Heart left ventricle (tissue), 16 donors: ENCODE measurements at regions not wholly inside any gene's neighbourhood (a gene's known extent, or its start where the extent isn't known, plus 50 kb on each side); places are given as distances from the start of the nearest gene placed in this dataset.

Experiments
- ATAC-seq, 4 donors: fragments of 200-7000 bp; cut with Tn5 transposase; one replicate each; pipeline ENCODE4 v1.9.1; 2020 to 2022; ENCODE audit warnings: moderate library complexity in 4 of 4, mild to moderate bottlenecking in 3 of 4, moderate number of reproducible peaks in 1 of 4
- DNase-seq, 5 donors: peaks; one replicate each; pipeline ENCODE4 v3.0.0-alpha.2; 2020
- H3K27ac ChIP-seq, 12 donors: fragments of 200-600 bp; sonication (generic) in 4 of 12; one replicate each; pipeline versions ENCODE4 v1.5.0 to v1.8.0; 2016 to 2022; ENCODE audit warnings: mild to moderate bottlenecking in 2 of 12
- H3K27me3 ChIP-seq, 9 donors: fragments of 200-600 bp; sonication (generic) in 2 of 9; one replicate each; pipeline versions ENCODE4 v1.5.1 to v1.8.0; 2016 to 2022; ENCODE audit warnings: mild to moderate bottlenecking in 3 of 9
- H3K36me3 ChIP-seq, 9 donors: fragments of 200-600 bp; sonication (generic) in 2 of 9; one replicate each; pipeline versions ENCODE4 v1.5.0 to v1.8.0; 2018 to 2022; ENCODE audit warnings: mild to moderate bottlenecking in 2 of 9
- H3K4me1 ChIP-seq, 12 donors: fragments of 200-600 bp; sonication (generic) in 4 of 12; one replicate each; pipeline versions ENCODE4 v1.5.0 to v1.8.0; 2016 to 2022; ENCODE audit warnings: mild to moderate bottlenecking in 3 of 12
- H3K4me3 ChIP-seq, 12 donors: fragments of 200-600 bp; sonication (generic) in 4 of 12; one replicate each; pipeline versions ENCODE4 v1.5.0 to v1.8.0; 2017 to 2022; ENCODE audit warnings: mild to moderate bottlenecking in 9 of 12, moderate library complexity in 4 of 12
- H3K9me3 ChIP-seq, 12 donors: fragments of 200-600 bp; sonication (generic) in 4 of 12; one replicate each; pipeline versions ENCODE4 v1.5.0 to v1.8.0; 2016 to 2022; ENCODE audit warnings: mild to moderate bottlenecking in 1 of 12
- POLR2A ChIP-seq, 2 donors: fragments of 450-650 bp; IDR thresholded peaks; one replicate each; pipeline ENCODE4 v1.6.1; 2017; ENCODE audit warnings: antibody characterized with exemption in 2 of 2, mild to moderate bottlenecking in 2 of 2, moderate library complexity in 2 of 2
- WGBS, 4 donors: extraction: QIAGEN DNeasy Blood & Tissue Kit in 2 of 4; methylation state at CpG; one replicate each; pipeline versions ENCODE4 v1.1.5 to v1.1.7; 2013 to 2018; 5-methylcytosine and 5-hydroxymethylcytosine counted together
- intact Hi-C, 10 donors: fragments of 100-400 bp; cut with DNase I; formaldehyde crosslinking; loops; one replicate each; pipeline versions ENCODE4 v1.11.1 to v1.14.2; 2022
- TF ChIP-seq, protein P1 (sequence below), 12 donors: fragments of 200-600 bp; sonication (generic) in 4 of 12; IDR thresholded peaks; one replicate each; pipeline versions ENCODE4 v1.5.0 to v1.8.0; 2018 to 2022; ENCODE audit warnings: antibody characterized with exemption in 12 of 12, mild to moderate bottlenecking in 5 of 12
- donor health status: ischemic (EF 13 %, LVEDD 7.1; RV severe dilation, severe dysfunction).
- donor health status: healthy with polysubstance abuse.
- donor health status: DM: no; HTN: yes; CAD: no.
- donor health status: DM: no; HTN: no; CAD: no.
- donor health status: ischemic (EF 25% LVEDD 6.9; RV normal size, moderate dysfunction).
- donor health status: ischemic (EF 25% LVEDD 5.7; RV mildly dilated, moderate dysfunction).
- donor health status: healthy.
- donor health status: DM: yes; HTN: yes; CAD: no.
- donor health status: ischemic (EF 35%, LVEDD 5.7; RV mildly dilated, moderate dysfunction).
- donor health status: nonischemic (EF 11% LVEDD 7.7; RV severe dilation, severe dysfunction).
- donor health status: DM: yes; HTN: yes; CAD: no.
- donor health status: PGD.
- donor health status: ischemic (EF 29% LVEDD 5.4; RV normal size, mild dysfunction).
- donor health status: nonischemic (EF 23%, LVEDD 6.1; RV moderate dilation, normal function).

DNA sequence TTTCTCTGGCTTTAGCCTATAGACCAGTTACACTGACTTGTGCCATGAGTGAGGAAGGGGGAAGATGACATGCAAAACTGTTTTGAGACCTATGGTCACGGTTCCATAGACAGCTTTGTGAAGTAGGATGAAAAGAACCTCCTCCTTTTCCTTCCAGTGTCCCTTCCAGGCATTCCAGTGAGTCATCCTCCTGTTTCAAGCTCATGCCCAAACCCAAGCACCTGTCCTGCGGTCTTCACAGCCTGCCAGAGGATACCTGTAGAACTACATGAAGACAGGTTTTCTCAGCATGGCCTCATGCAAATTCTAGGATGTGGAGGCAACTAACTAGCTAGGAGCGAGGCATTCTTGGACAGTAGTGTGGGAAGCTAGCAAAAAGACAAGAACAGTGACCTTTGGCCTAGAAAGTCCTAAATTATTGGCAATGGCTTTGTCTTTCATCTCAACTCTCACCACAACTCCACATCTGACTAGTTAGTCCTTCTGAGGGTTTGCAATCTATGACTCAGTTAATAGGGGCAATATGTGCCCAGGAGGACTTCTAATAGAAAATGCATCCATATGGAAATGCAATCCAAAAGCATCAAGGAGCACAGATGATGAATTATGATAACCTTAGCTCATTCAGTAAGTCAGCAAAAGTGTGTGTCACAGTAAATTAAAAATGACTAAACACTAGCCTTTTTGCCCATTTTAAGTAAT is 154.7 kb downstream of the RBM43 start:
- Histone ChIP-seq H3K4me3 (no peak overlapping the region), H3K9me3 (peaks cover 0 to 10% (median 2%) of the 10 kb centered on the region in 12 donors), H3K27me3 (no peaks in the 10 kb centered on the region), H3K36me3 (no peaks in the 10 kb centered on the region), H3K27ac (no peak overlapping the region), H3K4me1 (no peaks in the 10 kb centered on the region)
- DNase-seq (no peak), ATAC-seq (no peak)
- 74 to 78% (median 75%) methylated on average over 3 of the region's 3 CpGs for WGBS, 4 donors
- intact Hi-C loops: no loop called here
- TF ChIP-seq, protein P1, sequence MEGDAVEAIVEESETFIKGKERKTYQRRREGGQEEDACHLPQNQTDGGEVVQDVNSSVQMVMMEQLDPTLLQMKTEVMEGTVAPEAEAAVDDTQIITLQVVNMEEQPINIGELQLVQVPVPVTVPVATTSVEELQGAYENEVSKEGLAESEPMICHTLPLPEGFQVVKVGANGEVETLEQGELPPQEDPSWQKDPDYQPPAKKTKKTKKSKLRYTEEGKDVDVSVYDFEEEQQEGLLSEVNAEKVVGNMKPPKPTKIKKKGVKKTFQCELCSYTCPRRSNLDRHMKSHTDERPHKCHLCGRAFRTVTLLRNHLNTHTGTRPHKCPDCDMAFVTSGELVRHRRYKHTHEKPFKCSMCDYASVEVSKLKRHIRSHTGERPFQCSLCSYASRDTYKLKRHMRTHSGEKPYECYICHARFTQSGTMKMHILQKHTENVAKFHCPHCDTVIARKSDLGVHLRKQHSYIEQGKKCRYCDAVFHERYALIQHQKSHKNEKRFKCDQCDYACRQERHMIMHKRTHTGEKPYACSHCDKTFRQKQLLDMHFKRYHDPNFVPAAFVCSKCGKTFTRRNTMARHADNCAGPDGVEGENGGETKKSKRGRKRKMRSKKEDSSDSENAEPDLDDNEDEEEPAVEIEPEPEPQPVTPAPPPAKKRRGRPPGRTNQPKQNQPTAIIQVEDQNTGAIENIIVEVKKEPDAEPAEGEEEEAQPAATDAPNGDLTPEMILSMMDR (IDR thresholded peaks at IDR 0.05): no peak
- no peak for TF ChIP-seq POLR2A (IDR thresholded peaks at IDR 0.05)

- intact Hi-C loops: no loop called here
- H3K36me3 ChIP-seq: no peaks in the 10 kb centered on the region
- no peak for ATAC-seq
- H3K27ac ChIP-seq: no peak overlapping the region
- H3K27me3 ChIP-seq: peaks cover 0 to 7% (median 0%) of the 10 kb centered on the region in 9 donors
- TF ChIP-seq, protein P1 (IDR thresholded peaks at IDR 0.05): no peak
- TF ChIP-seq POLR2A (IDR thresholded peaks at IDR 0.05): no peak
- peaks cover 0 to 10% (median 2%) of the 10 kb centered on the region in 12 donors for H3K9me3 ChIP-seq
- no peak overlapping the region for H3K4me3 ChIP-seq
- 84 to 92% (median 86%) methylated on average over 4 of the region's 4 CpGs for WGBS, 4 donors
- no peak for DNase-seq
- no peaks in the 10 kb centered on the region for H3K4me1 ChIP-seq
These were observed 158.1 kb downstream of the RBM43 start for GRCh38 chr2:151103551-151103950.

GRCh38 chr2:151102226-151102625 is 159.4 kb downstream of the RBM43 start:
- intact Hi-C loops: no loop called here
- H3K27ac ChIP-seq: no peak overlapping the region
- no peaks in the 10 kb centered on the region for H3K36me3 ChIP-seq
- TF ChIP-seq, protein P1 (IDR thresholded peaks at IDR 0.05): no peak
- TF ChIP-seq POLR2A (IDR thresholded peaks at IDR 0.05): no peak
- ATAC-seq (no peak), DNase-seq (no peak)
- no peak overlapping the region for H3K4me3 ChIP-seq
- 62 to 73% (median 67%) methylated on average over 2 of the region's 2 CpGs for WGBS, 4 donors
- peaks cover 0 to 7% (median 0%) of the 10 kb centered on the region in 9 donors for H3K27me3 ChIP-seq
- no peaks in the 10 kb centered on the region for H3K4me1 ChIP-seq
- H3K9me3 ChIP-seq: peaks cover 0 to 3% (median 0%) of the 10 kb centered on the region in 12 donors

DNA sequence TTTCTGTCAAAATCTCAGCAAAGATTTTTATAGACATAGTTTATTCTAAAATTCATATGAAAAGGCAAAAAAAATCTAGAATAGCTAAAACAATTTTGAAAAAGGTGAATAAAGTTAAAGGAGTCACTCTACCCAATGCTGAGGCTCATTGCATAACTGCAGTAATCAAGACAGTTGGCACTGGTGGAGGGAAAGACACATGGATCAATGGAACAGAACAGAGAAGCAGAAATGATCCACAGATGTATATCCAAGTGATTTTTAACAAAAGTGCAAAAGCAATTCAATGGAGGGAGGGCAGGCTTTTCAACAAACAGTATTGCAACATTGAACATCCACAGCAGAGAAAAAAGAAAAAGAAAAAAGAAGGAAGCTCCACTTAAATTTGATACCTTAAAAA is 162.8 kb downstream of the RBM43 start:
- no peak overlapping the region for H3K27ac ChIP-seq
- H3K9me3 ChIP-seq: no peaks in the 10 kb centered on the region
- intact Hi-C loops: no loop called here
- peaks cover 0 to 11% (median 0%) of the 10 kb centered on the region in 12 donors for H3K4me1 ChIP-seq
- peaks cover 0 to 7% (median 0%) of the 10 kb centered on the region in 9 donors for H3K27me3 ChIP-seq
- DNase-seq (no peak), ATAC-seq (no peak)
- H3K4me3 ChIP-seq: no peak overlapping the region
- H3K36me3 ChIP-seq: no peaks in the 10 kb centered on the region
- TF ChIP-seq, protein P1 (IDR thresholded peaks at IDR 0.05): no peak
- TF ChIP-seq POLR2A (IDR thresholded peaks at IDR 0.05): no peak
